ENCODE measurements at regions not wholly inside any gene's neighbourhood (a gene's known extent, or its start where the extent isn't known, plus 50 kb on each side); places are given as distances from the start of the nearest gene placed in this dataset.
"Not testable (repeated sequence)": the region's sequence is repeated elsewhere in the genome, so short reads cannot be mapped to it uniquely, and the experiment has no call there.

GRCh38 chr13:70758932-70759331 lies 650.7 kb upstream of the KLHL1 start:
- no peak for DNase-seq

GRCh38 chr13:70756088-70756487 lies 647.8 kb upstream of the KLHL1 start:
- no peak for DNase-seq

- DNase-seq, result no peak
These were observed 647.2 kb upstream of the KLHL1 start for GRCh38 chr13:70755456-70755855.

- DNase-seq, result no peak
These were observed 639.0 kb upstream of the KLHL1 start for GRCh38 chr13:70747262-70747661.

GRCh38 chr13:70746469-70746868 lies 638.2 kb upstream of the KLHL1 start:
- DNase-seq, result not testable (repeated sequence)

GRCh38 chr13:70736622-70737317 lies 628.5 kb upstream of the KLHL1 start:
- no peak for DNase-seq

GRCh38 chr13:70732611-70733010 lies 624.4 kb upstream of the KLHL1 start:
- DNase-seq, result no peak

- DNase-seq, result no peak
These were observed 621.1 kb upstream of the KLHL1 start for GRCh38 chr13:70729369-70729768.

- DNase-seq, result no peak
These were observed 615.5 kb upstream of the KLHL1 start for GRCh38 chr13:70723732-70724131.

- no peak for DNase-seq
These were observed 612.1 kb upstream of the KLHL1 start for GRCh38 chr13:70720386-70720785.

GRCh38 chr13:70714993-70715392 lies 606.7 kb upstream of the KLHL1 start:
- DNase-seq, result no peak

GRCh38 chr13:70708775-70709174 lies 600.5 kb upstream of the KLHL1 start:
- DNase-seq, result no peak

GRCh38 chr13:70703755-70704154 lies 595.5 kb upstream of the KLHL1 start:
- no peak for DNase-seq

- DNase-seq, result no peak
These were observed 586.9 kb upstream of the KLHL1 start for GRCh38 chr13:70694996-70695715.

GRCh38 chr13:70668983-70669382 lies 560.7 kb upstream of the KLHL1 start:
- DNase-seq, result no peak

- no peak for DNase-seq
These were observed 560.0 kb upstream of the KLHL1 start for GRCh38 chr13:70668293-70668692.

- DNase-seq, result no peak
These were observed 558.8 kb upstream of the KLHL1 start for GRCh38 chr13:70666883-70667556.

GRCh38 chr13:70662231-70662940 lies 554.1 kb upstream of the KLHL1 start:
- DNase-seq, result no peak

- no peak for DNase-seq
These were observed 535.8 kb upstream of the KLHL1 start for GRCh38 chr13:70644052-70644451.

- no peak for DNase-seq
These were observed 526.6 kb upstream of the KLHL1 start for GRCh38 chr13:70634893-70635292.

GRCh38 chr13:70630247-70630646 lies 522.0 kb upstream of the KLHL1 start:
- DNase-seq, result no peak

- DNase-seq, result no peak
These were observed 515.0 kb upstream of the KLHL1 start for GRCh38 chr13:70623239-70623638.

- no peak for DNase-seq
These were observed 514.5 kb upstream of the KLHL1 start for GRCh38 chr13:70622796-70623195.

Measured in NCI-H2029 (cell line).